Endothelial cell (in vitro differentiated cells): ENCODE measurements at regions not wholly inside any gene's neighbourhood (a gene's known extent, or its start where the extent isn't known, plus 50 kb on each side); places are given as distances from the start of the nearest gene placed in this dataset.

Source experiments
- DNase-seq: peaks from one replicate; pipeline ENCODE4 v3.0.0; 2021; ENCODE audit warnings: low spot score
- H3K27ac Mint-ChIP-seq: one replicate; pipeline ENCODE4 v1.8.0; 2021; ENCODE audit warnings: mixed read lengths, inconsistent platforms; ENCODE audit not compliant: unreplicated experiment
- H3K27me3 Mint-ChIP-seq: one replicate; pipeline ENCODE4 v1.8.0; 2021; ENCODE audit warnings: mild to moderate bottlenecking, moderate library complexity, mixed read lengths, inconsistent platforms; ENCODE audit not compliant: unreplicated experiment
- H3K36me3 Mint-ChIP-seq: one replicate; pipeline ENCODE4 v1.8.0; 2021; ENCODE audit warnings: mild to moderate bottlenecking, low read depth, mixed read lengths, inconsistent platforms; ENCODE audit not compliant: unreplicated experiment
- H3K4me1 Mint-ChIP-seq: one replicate; pipeline ENCODE4 v1.8.0; 2021; ENCODE audit warnings: mild to moderate bottlenecking, mixed read lengths, inconsistent platforms; ENCODE audit not compliant: unreplicated experiment
- H3K4me3 Mint-ChIP-seq: one replicate; pipeline ENCODE4 v1.8.0; 2021; ENCODE audit warnings: mild to moderate bottlenecking, mixed read lengths, inconsistent platforms; ENCODE audit not compliant: unreplicated experiment
- H3K9me3 Mint-ChIP-seq: one replicate; pipeline ENCODE4 v1.8.0; 2021; ENCODE audit warnings: mixed read lengths, inconsistent platforms; ENCODE audit not compliant: unreplicated experiment
- CTCF ChIP-seq: fragments of 200-600 bp; sonication (generic); IDR thresholded peaks from one replicate; pipeline ENCODE4 v1.5.0; 2021; ENCODE audit warnings: antibody characterized with exemption; ENCODE audit not compliant: unreplicated experiment

- no peak overlapping the region for H3K27ac Mint-ChIP-seq
- peaks cover 11% of the 10 kb centered on the region for H3K4me1 Mint-ChIP-seq
- no peak overlapping the region for H3K4me3 Mint-ChIP-seq
- DNase-seq: no peak
- no peaks in the 10 kb centered on the region for H3K36me3 Mint-ChIP-seq
- no peaks in the 10 kb centered on the region for H3K27me3 Mint-ChIP-seq
- H3K9me3 Mint-ChIP-seq: no peaks in the 10 kb centered on the region
- TF ChIP-seq CTCF: no peak
These were observed 122.1 kb upstream of the SPACA1 start for GRCh38 chr6:87925373-87926060.

- Mint-ChIP-seq H3K27me3 (no peaks in the 10 kb centered on the region), H3K4me1 (no peaks in the 10 kb centered on the region), H3K36me3 (no peaks in the 10 kb centered on the region), H3K27ac (no peak overlapping the region), H3K9me3 (no peaks in the 10 kb centered on the region), H3K4me3 (no peak overlapping the region)
- DNase-seq: no peak
- TF ChIP-seq CTCF: no peak
These were observed 124.1 kb upstream of the SPACA1 start for GRCh38 chr6:87923389-87924050.

GRCh38 chr6:87922947-87923330 is 124.7 kb upstream of the SPACA1 start:
- Mint-ChIP-seq H3K27ac (no peak overlapping the region), H3K9me3 (no peaks in the 10 kb centered on the region), H3K36me3 (no peaks in the 10 kb centered on the region), H3K4me1 (no peaks in the 10 kb centered on the region), H3K4me3 (no peak overlapping the region), H3K27me3 (no peaks in the 10 kb centered on the region)
- no peak for TF ChIP-seq CTCF
- DNase-seq: no peak

- Mint-ChIP-seq H3K27me3 (no peaks in the 10 kb centered on the region), H3K4me3 (no peak overlapping the region), H3K4me1 (no peaks in the 10 kb centered on the region), H3K9me3 (no peaks in the 10 kb centered on the region), H3K27ac (no peak overlapping the region), H3K36me3 (no peaks in the 10 kb centered on the region)
- no peak for TF ChIP-seq CTCF
- DNase-seq: no peak
These were observed 125.3 kb upstream of the SPACA1 start for GRCh38 chr6:87922196-87922946.

GRCh38 chr6:87921034-87921433 is 126.6 kb upstream of the SPACA1 start:
- Mint-ChIP-seq H3K36me3 (no peaks in the 10 kb centered on the region), H3K27ac (no peak overlapping the region), H3K4me1 (no peaks in the 10 kb centered on the region), H3K9me3 (no peaks in the 10 kb centered on the region), H3K4me3 (no peak overlapping the region), H3K27me3 (no peaks in the 10 kb centered on the region)
- DNase-seq: no peak
- TF ChIP-seq CTCF: no peak
